Kidney (tissue), 13 donors: ENCODE measurements at regions not wholly inside any gene's neighbourhood (a gene's known extent, or its start where the extent isn't known, plus 50 kb on each side); places are given as distances from the start of the nearest gene placed in this dataset.
A peak's percentile ranks its signal among the peaks of the same experiment; 100 is the strongest.

Experiments used
- DNase-seq, 5 donors: peaks; one replicate each; pipeline ENCODE4 v3.0.0-alpha.2; 2013 to 2020
- FAIRE-seq: peaks from 2 replicates; lab custom pipeline; 2012; peaks lifted over from hg19 to GRCh38; lab: Jason Lieb, UNC
- H3K27ac ChIP-seq, 2 donors: one replicate each; pipeline ENCODE4 v1.7.0; 2013; ENCODE audit warnings: low read depth in 2 of 2, low read length in 2 of 2, inconsistent platforms in 1 of 2
- H3K27me3 ChIP-seq: one replicate; pipeline ENCODE4 v1.7.1; 2013; ENCODE audit warnings: low read length, inconsistent platforms; ENCODE audit not compliant: control insufficient read depth, insufficient read depth
- H3K36me3 ChIP-seq, 3 donors: one replicate each; pipeline versions ENCODE4 v1.7.0 to v1.7.1; 2013; ENCODE audit warnings: low read length in 3 of 3, control low read depth in 1 of 3, inconsistent platforms in 1 of 3; ENCODE audit not compliant: insufficient read depth in 3 of 3, control insufficient read depth in 2 of 3
- H3K4me1 ChIP-seq, 3 donors: one replicate each; pipeline versions ENCODE4 v1.7.0 to v1.7.1; 2013; ENCODE audit warnings: low read length in 3 of 3, inconsistent platforms in 1 of 3, low read depth in 1 of 3; ENCODE audit not compliant: control insufficient read depth in 2 of 3, insufficient read depth in 2 of 3
- H3K4me3 ChIP-seq, 3 donors: one replicate each; pipeline versions ENCODE4 v1.7.0 to v1.8.1; 2013; ENCODE audit warnings: low read length in 3 of 3, control low read depth in 1 of 3, inconsistent platforms in 1 of 3
- H3K9ac ChIP-seq, 3 donors: one replicate each; pipeline versions ENCODE4 v1.7.0 to v1.7.1; 2013; ENCODE audit warnings: low read length in 3 of 3, control low read depth in 1 of 3, inconsistent platforms in 1 of 3
- H3K9me3 ChIP-seq, 3 donors: one replicate each; pipeline versions ENCODE4 v1.7.0 to v1.7.1; 2013; ENCODE audit warnings: low read length in 3 of 3, control low read depth in 1 of 3, inconsistent platforms in 1 of 3; ENCODE audit not compliant: control insufficient read depth in 2 of 3, insufficient read depth in 1 of 3
- intact Hi-C: fragments of 100-400 bp; cut with DNase I; formaldehyde crosslinking; loops from one replicate; pipeline ENCODE4 v1.11.1; 2022
- TF ChIP-seq, protein P1 (sequence below): IDR thresholded peaks from 3 replicates; pipeline ENCODE4 v1.5.1; 2012; ENCODE audit warnings: mild to moderate bottlenecking, moderate library complexity, borderline replicate concordance; ENCODE audit not compliant: insufficient read depth; ENCODE audit errors: extremely low read depth
- donor health status: control.
- donor health status: control.
- donor health status: control.
- donor health status: control.
- donor health status: control.
- donor health status: DM: yes; HTN: yes; CAD: no.
- donor health status: Normal renal cell carcinoma (clear cell type).

DNA sequence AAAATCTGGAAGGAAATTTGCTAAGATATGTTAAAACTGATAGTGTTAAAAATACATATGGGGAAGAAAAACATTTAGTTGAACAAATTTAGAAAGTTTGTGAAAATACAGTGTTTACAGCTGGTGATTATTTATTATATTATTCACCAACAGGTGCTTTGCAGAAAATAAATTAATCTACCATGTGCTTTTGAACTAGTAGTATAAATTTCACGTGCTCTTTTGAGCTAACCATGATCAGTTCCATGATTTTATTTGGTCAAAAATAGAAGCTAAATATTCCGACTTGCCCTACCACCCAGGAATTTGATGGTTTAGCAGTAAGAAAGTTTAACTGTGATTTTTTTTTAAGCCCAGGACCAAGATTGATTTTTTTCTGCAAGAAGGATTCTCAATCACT, 113.3 kb downstream of the SPRY2 start:
- H3K4me1 ChIP-seq = no peaks in the 10 kb centered on the region
- FAIRE-seq (no peak), DNase-seq (no peak)
- no peaks in the 10 kb centered on the region for H3K27me3 ChIP-seq
- no peaks in the 10 kb centered on the region for H3K36me3 ChIP-seq
- no peak overlapping the region for H3K27ac ChIP-seq
- TF ChIP-seq, protein P1, sequence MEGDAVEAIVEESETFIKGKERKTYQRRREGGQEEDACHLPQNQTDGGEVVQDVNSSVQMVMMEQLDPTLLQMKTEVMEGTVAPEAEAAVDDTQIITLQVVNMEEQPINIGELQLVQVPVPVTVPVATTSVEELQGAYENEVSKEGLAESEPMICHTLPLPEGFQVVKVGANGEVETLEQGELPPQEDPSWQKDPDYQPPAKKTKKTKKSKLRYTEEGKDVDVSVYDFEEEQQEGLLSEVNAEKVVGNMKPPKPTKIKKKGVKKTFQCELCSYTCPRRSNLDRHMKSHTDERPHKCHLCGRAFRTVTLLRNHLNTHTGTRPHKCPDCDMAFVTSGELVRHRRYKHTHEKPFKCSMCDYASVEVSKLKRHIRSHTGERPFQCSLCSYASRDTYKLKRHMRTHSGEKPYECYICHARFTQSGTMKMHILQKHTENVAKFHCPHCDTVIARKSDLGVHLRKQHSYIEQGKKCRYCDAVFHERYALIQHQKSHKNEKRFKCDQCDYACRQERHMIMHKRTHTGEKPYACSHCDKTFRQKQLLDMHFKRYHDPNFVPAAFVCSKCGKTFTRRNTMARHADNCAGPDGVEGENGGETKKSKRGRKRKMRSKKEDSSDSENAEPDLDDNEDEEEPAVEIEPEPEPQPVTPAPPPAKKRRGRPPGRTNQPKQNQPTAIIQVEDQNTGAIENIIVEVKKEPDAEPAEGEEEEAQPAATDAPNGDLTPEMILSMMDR = no peak
- H3K9ac ChIP-seq = no peak overlapping the region
- no peak overlapping the region for H3K4me3 ChIP-seq
- H3K9me3 ChIP-seq = no peaks in the 10 kb centered on the region
- intact Hi-C loops = no loop called here

DNA sequence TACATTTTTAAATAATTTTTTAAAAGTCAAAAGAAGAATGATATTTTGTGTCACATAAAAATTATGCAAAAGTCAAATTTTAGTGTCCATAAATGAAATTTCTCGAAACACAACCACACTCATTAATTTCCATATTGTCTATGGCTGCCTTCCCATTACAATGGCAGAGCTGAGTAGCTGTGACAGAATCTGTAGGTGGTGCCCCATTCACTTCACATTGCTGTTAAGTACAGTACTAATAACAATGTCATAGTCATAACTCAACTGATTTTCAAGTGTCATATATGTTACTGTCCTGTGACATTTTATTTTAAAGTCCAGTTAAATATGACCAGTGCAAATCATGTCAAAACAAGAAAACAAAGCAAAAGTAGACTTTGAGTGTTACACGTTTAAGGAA, 114.3 kb downstream of the SPRY2 start:
- intact Hi-C loops = no loop called here
- H3K27ac ChIP-seq = no peak overlapping the region

DNA sequence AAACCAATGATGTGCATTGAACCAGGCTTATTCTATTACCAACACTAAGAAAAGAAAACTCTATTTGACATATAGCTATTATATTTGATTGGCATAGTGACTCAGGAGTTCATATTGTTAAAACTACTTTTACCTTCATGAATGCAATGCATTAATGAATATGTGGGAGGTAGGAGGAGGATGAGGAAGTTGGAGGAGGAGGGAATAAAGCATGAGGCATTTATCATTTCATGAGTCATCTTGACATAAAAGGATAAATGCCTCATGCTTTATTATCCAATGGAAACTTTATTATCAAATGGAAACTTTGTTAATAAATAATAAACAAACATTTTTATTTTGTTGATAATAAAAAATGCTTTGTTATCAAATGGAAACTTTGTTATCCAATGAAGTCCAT, 116.5 kb downstream of the SPRY2 start:
- intact Hi-C loops = no loop called here
- Histone ChIP-seq H3K4me3 (no peak overlapping the region), H3K36me3 (no peaks in the 10 kb centered on the region), H3K4me1 (no peaks in the 10 kb centered on the region), H3K27me3 (no peaks in the 10 kb centered on the region), H3K27ac (no peak overlapping the region), H3K9ac (no peak overlapping the region), H3K9me3 (peaks cover 0 to 2% (median 0%) of the 10 kb centered on the region in 3 donors)
- FAIRE-seq (peak; percentile 51), DNase-seq (no peak)
- TF ChIP-seq, protein P1 = no peak

More for the DNA sequence above, 114.3 kb downstream of the SPRY2 start:
- no peaks in the 10 kb centered on the region for H3K9me3 ChIP-seq
- H3K9ac ChIP-seq = no peak overlapping the region
- H3K36me3 ChIP-seq = no peaks in the 10 kb centered on the region
- TF ChIP-seq, protein P1 = no peak
- H3K4me1 ChIP-seq = no peaks in the 10 kb centered on the region
- DNase-seq (no peak), FAIRE-seq (no peak)
- H3K4me3 ChIP-seq = no peak overlapping the region
- H3K27me3 ChIP-seq = no peaks in the 10 kb centered on the region

DNA sequence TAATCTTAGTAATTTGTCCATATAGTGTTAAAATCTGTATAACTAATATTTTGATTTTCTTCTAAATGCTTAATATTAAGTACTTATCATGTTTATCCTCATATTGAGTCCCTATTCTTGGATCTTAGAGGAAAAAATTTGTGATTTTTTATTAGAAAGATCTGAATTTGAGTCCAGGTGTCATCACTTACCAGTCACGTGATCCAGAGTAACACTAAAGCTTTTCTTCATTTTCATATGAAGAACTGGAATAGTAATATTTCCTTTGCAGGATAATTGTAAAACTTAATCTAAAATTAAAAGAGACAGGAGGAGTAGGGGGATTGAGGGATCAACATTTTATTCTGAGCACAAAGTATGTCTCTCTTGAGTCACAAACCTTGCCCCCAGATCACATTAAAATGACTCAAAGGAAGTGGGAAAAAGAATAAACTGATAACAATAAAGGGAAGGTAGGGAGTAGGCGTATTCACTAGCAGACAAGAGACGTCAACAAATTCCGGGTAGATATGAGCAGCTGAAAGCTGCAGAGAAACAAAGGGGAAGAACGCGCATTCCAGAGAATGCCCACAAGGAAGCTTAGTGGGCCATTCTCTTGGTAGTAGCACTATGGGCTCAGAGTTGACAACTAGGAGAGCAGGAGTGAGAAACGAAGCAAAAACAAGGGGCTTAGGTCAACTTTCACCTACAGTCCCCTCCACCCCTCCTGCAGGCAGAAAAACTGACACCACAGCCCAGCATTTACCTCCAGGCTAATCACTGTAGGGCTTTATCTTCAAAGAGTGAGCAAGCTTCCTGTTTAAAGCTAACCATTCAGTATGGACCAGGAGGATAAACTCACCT, 123.1 kb downstream of the SPRY2 start:
- Histone ChIP-seq H3K36me3 (no peaks in the 10 kb centered on the region), H3K4me3 (no peak overlapping the region), H3K27ac (no peak overlapping the region), H3K4me1 (no peaks in the 10 kb centered on the region), H3K9ac (no peak overlapping the region), H3K27me3 (no peaks in the 10 kb centered on the region), H3K9me3 (peaks cover 0 to 3% (median 0%) of the 10 kb centered on the region in 3 donors)
- TF ChIP-seq, protein P1 = no peak
- DNase-seq (no peak), FAIRE-seq (no peak)
- intact Hi-C loops = no loop called here
